H9 (cell line): ENCODE measurements at regions not wholly inside any gene's neighbourhood (a gene's known extent, or its start where the extent isn't known, plus 50 kb on each side); places are given as distances from the start of the nearest gene placed in this dataset.

Experiments
- DNase-seq: peaks from one replicate; pipeline ENCODE4 v3.0.0-alpha.2; 2017
- H2AFZ ChIP-seq: one replicate; pipeline ENCODE4 v1.6.1; 2013; ENCODE audit warnings: mild to moderate bottlenecking, low read length, control low read depth, moderate library complexity
- H2AK5ac ChIP-seq: 2 replicates; pipeline ENCODE4 v1.6.1; 2013; ENCODE audit warnings: low read length, control low read depth, mixed read lengths; ENCODE audit not compliant: insufficient read length
- H2BK120ac ChIP-seq: one replicate; pipeline ENCODE4 v1.6.1; 2013; ENCODE audit warnings: low read depth, mild to moderate bottlenecking, low read length, control low read depth, inconsistent platforms; ENCODE audit not compliant: poor library complexity, severe bottlenecking
- H2BK12ac ChIP-seq: 2 replicates; pipeline ENCODE4 v1.6.1; 2013; ENCODE audit warnings: low read length, control low read depth, mixed read lengths, low read depth; ENCODE audit not compliant: insufficient read length
- H2BK15ac ChIP-seq: 2 replicates; pipeline ENCODE4 v1.6.1; 2013; ENCODE audit warnings: low read depth, low read length, control low read depth
- H2BK20ac ChIP-seq: one replicate; pipeline ENCODE4 v1.6.1; 2013; ENCODE audit warnings: low read depth, mild to moderate bottlenecking, low read length, control low read depth, inconsistent platforms; ENCODE audit not compliant: poor library complexity, severe bottlenecking
- H2BK5ac ChIP-seq: 2 replicates; pipeline ENCODE4 v1.6.1; 2013; ENCODE audit warnings: low read length, control low read depth, mixed read lengths; ENCODE audit not compliant: insufficient read length
- H3K14ac ChIP-seq: 2 replicates; pipeline ENCODE4 v1.6.1; 2013; ENCODE audit warnings: low read length, control low read depth; ENCODE audit not compliant: insufficient read depth
- H3K18ac ChIP-seq: 2 replicates; pipeline ENCODE4 v1.6.1; 2013; ENCODE audit warnings: low read depth, mild to moderate bottlenecking, mixed read lengths, low read length, control low read depth; ENCODE audit not compliant: insufficient read length
- H3K23ac ChIP-seq: 2 replicates; pipeline ENCODE4 v1.6.1; 2013; ENCODE audit warnings: low read length, control low read depth, mixed read lengths, low read depth; ENCODE audit not compliant: insufficient read length
- H3K23me2 ChIP-seq: 2 replicates; pipeline ENCODE4 v1.6.1; 2013; ENCODE audit warnings: low read depth, mild to moderate bottlenecking, mixed read lengths, low read length, control low read depth; ENCODE audit not compliant: insufficient read length, poor library complexity, severe bottlenecking
- H3K27ac ChIP-seq: 2 replicates; pipeline ENCODE4 v1.5.1; 2013; ENCODE audit warnings: low read length, control low read depth, mixed read lengths, low read depth; ENCODE audit not compliant: insufficient read length
- H3K27me3 ChIP-seq: 2 replicates; pipeline ENCODE4 v1.6.1; 2013; ENCODE audit warnings: low read length, control low read depth, inconsistent platforms; ENCODE audit not compliant: insufficient read depth
- H3K4ac ChIP-seq: 2 replicates; pipeline ENCODE4 v1.6.1; 2013; ENCODE audit warnings: low read depth, mild to moderate bottlenecking, control low read depth, inconsistent platforms, low read length, moderate library complexity
- H3K4me1 ChIP-seq: 2 replicates; pipeline ENCODE4 v1.6.1; 2013; ENCODE audit warnings: low read length, control low read depth, inconsistent platforms; ENCODE audit not compliant: insufficient read depth
- H3K4me2 ChIP-seq: 2 replicates; pipeline ENCODE4 v1.6.1; 2013; ENCODE audit warnings: low read length, control low read depth, mixed read lengths; ENCODE audit not compliant: insufficient read length, insufficient read depth
- H3K56ac ChIP-seq: 2 replicates; pipeline ENCODE4 v1.6.1; 2013; ENCODE audit warnings: low read depth, mild to moderate bottlenecking, mixed read lengths, low read length, control low read depth; ENCODE audit not compliant: insufficient read length
- H3K79me1 ChIP-seq: 2 replicates; pipeline ENCODE4 v1.6.1; 2013; ENCODE audit warnings: low read depth, mild to moderate bottlenecking, moderate library complexity, low read length, control low read depth, inconsistent platforms; ENCODE audit not compliant: insufficient read depth, poor library complexity, severe bottlenecking
- H3K79me2 ChIP-seq: 2 replicates; pipeline ENCODE4 v1.6.1; 2013; ENCODE audit warnings: low read length, control low read depth, inconsistent platforms; ENCODE audit not compliant: insufficient read depth
- H3K9ac ChIP-seq: 2 replicates; pipeline ENCODE4 v1.6.1; 2013; ENCODE audit warnings: low read length, control low read depth, mixed read lengths; ENCODE audit not compliant: insufficient read length; ENCODE audit errors: extremely low read depth
- H3K9me3 ChIP-seq: one replicate; pipeline ENCODE4 v1.6.1; 2013; ENCODE audit warnings: low read depth, low read length, inconsistent platforms; ENCODE audit not compliant: control insufficient read depth
- H3T11ph ChIP-seq: one replicate; pipeline ENCODE4 v1.6.1; 2013; ENCODE audit warnings: mild to moderate bottlenecking, low read length, control low read depth, inconsistent platforms
- H4K20me1 ChIP-seq: one replicate; pipeline ENCODE4 v1.6.1; 2013; ENCODE audit not compliant: control insufficient read depth, insufficient read length, insufficient read depth
- H4K5ac ChIP-seq: 2 replicates; pipeline ENCODE4 v1.6.1; 2013; ENCODE audit warnings: low read depth, mild to moderate bottlenecking, mixed read lengths, low read length, control low read depth; ENCODE audit not compliant: insufficient read length
- H4K8ac ChIP-seq: replicated peaks from 2 replicates; pipeline ENCODE4 v1.6.1; 2013; ENCODE audit warnings: low read length, control low read depth, mixed read lengths, low read depth; ENCODE audit not compliant: insufficient read length
- H4K91ac ChIP-seq: 2 replicates; pipeline ENCODE4 v1.6.1; 2013; ENCODE audit warnings: low read depth, mild to moderate bottlenecking, moderate library complexity, mixed read lengths, low read length, control low read depth; ENCODE audit not compliant: insufficient read length
- H3K27ac Mint-ChIP-seq, 3 experiments: 2 replicates in 2 of 3; 3 replicates in 1 of 3; pipeline ENCODE4 v1.8.0; 2020 to 2021; ENCODE audit warnings: mixed read lengths in 3 of 3, mild to moderate bottlenecking in 1 of 3, moderate library complexity in 1 of 3
- H3K27me3 Mint-ChIP-seq: 2 replicates; pipeline ENCODE4 v1.8.0; 2021; ENCODE audit warnings: low read depth, mild to moderate bottlenecking, moderate library complexity, mixed read lengths
- H3K36me3 Mint-ChIP-seq, 3 experiments: 2 replicates in 2 of 3; 3 replicates in 1 of 3; pipeline ENCODE4 v1.8.0; 2020 to 2021; ENCODE audit warnings: low read depth in 3 of 3, mixed read lengths in 3 of 3; ENCODE audit not compliant: insufficient read depth in 1 of 3
- H3K4me1 Mint-ChIP-seq, 2 experiments: 2 replicates each; pipeline ENCODE4 v1.8.0; 2020; ENCODE audit warnings: mixed read lengths in 2 of 2
- H3K4me3 Mint-ChIP-seq, 2 experiments: 2 replicates in 1 of 2; 3 replicates in 1 of 2; pipeline ENCODE4 v1.8.0; 2020 to 2021; ENCODE audit warnings: mild to moderate bottlenecking in 2 of 2, mixed read lengths in 2 of 2, moderate library complexity in 1 of 2
- H3K9me3 Mint-ChIP-seq, 2 experiments: 2 replicates in 1 of 2; 3 replicates in 1 of 2; pipeline ENCODE4 v1.8.0; 2020; ENCODE audit warnings: mild to moderate bottlenecking in 2 of 2, mixed read lengths in 2 of 2, moderate library complexity in 1 of 2
- WGBS: extraction: QIAGEN DNeasy Blood & Tissue Kit; methylation state at CpG from one replicate; pipeline ENCODE4 v1.1.7; 2013; ENCODE audit warnings: missing lambda C conversion rate, low lambda C conversion rate, mixed read lengths; ENCODE audit not compliant: insufficient read length; ENCODE audit errors: extremely low coverage; 5-methylcytosine and 5-hydroxymethylcytosine counted together
- TF ChIP-seq, protein P1 (sequence below): fragments of 200-600 bp; sonication (generic); conservative IDR thresholded peaks from 3 replicates; pipeline ENCODE4 v1.8.0; 2021; ENCODE audit warnings: antibody characterized with exemption, mild to moderate bottlenecking

DNA sequence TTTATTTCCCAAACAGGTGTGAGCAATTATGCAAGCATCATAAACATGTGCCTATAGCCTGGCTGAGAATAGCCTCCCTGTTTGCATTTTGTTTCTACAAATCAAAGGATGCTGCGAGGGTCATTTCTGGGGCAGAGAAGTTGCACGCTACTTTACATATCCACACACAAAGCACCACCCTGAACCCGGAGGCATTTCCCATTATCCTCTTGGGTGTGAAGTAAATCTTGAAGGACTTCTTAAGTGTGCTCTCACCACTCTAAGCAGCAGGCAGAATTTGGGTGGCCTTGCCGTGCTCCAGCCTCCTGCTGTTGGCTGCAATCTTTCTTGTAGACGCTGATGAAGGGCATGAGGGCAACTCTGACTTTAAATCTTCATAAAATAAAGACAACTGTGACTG, 124.0 kb upstream of the TLE4 start:
- no peak overlapping the region for H3K27ac Mint-ChIP-seq
- Histone ChIP-seq H3K27ac (no peak overlapping the region), H2BK120ac (no peak overlapping the region), H4K5ac (no peak overlapping the region), H3T11ph (no peak overlapping the region), H4K91ac (no peak overlapping the region), H2AFZ (no peak overlapping the region), H2BK15ac (no peak overlapping the region), H3K23ac (no peak overlapping the region), H3K4me2 (no peak overlapping the region), H3K56ac (no peak overlapping the region), H3K9ac (no peak overlapping the region), H2BK20ac (no peak overlapping the region), H3K23me2 (no peaks in the 10 kb centered on the region), H3K4me1 (no peaks in the 10 kb centered on the region; the same call in 1 of the 2 replicates), H2BK12ac (no peak overlapping the region), H3K4ac (no peak overlapping the region), H3K27me3 (no peaks in the 10 kb centered on the region), H2BK5ac (no peak overlapping the region), H4K8ac (no peak overlapping the region), H2AK5ac (no peak overlapping the region), H3K9me3 (no peaks in the 10 kb centered on the region), H3K14ac (peak overlapping the region; percentile 78; the same call in 1 of the 2 replicates), H3K79me1 (no peaks in the 10 kb centered on the region), H3K18ac (no peak overlapping the region), H3K79me2 (no peaks in the 10 kb centered on the region), H4K20me1 (no peaks in the 10 kb centered on the region)
- no peak overlapping the region for H3K4me3 Mint-ChIP-seq
- no CpG with 5 or more reads among the region's 5 CpGs for WGBS
- TF ChIP-seq, protein P1, sequence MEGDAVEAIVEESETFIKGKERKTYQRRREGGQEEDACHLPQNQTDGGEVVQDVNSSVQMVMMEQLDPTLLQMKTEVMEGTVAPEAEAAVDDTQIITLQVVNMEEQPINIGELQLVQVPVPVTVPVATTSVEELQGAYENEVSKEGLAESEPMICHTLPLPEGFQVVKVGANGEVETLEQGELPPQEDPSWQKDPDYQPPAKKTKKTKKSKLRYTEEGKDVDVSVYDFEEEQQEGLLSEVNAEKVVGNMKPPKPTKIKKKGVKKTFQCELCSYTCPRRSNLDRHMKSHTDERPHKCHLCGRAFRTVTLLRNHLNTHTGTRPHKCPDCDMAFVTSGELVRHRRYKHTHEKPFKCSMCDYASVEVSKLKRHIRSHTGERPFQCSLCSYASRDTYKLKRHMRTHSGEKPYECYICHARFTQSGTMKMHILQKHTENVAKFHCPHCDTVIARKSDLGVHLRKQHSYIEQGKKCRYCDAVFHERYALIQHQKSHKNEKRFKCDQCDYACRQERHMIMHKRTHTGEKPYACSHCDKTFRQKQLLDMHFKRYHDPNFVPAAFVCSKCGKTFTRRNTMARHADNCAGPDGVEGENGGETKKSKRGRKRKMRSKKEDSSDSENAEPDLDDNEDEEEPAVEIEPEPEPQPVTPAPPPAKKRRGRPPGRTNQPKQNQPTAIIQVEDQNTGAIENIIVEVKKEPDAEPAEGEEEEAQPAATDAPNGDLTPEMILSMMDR = no peak
- peaks cover 2% of the 10 kb centered on the region for H3K27me3 Mint-ChIP-seq
- no peak for DNase-seq
- H3K9me3 Mint-ChIP-seq = peaks cover 4 to 5% of the 10 kb centered on the region in 2 experiments
- H3K4me1 Mint-ChIP-seq = peaks cover 5 to 6% of the 10 kb centered on the region in 2 experiments; a peak in 2 of 4 replicates
- H3K36me3 Mint-ChIP-seq = peaks cover 0 to 5% (median 0%) of the 10 kb centered on the region in 3 experiments; a peak in 4 of 7 replicates
